Muscle of leg (tissue), 3 donors: ENCODE measurements at regions not wholly inside any gene's neighbourhood (a gene's known extent, or its start where the extent isn't known, plus 50 kb on each side); places are given as distances from the start of the nearest gene placed in this dataset.

Experiments
- DNase-seq: peaks from one replicate; pipeline ENCODE4 v3.0.0; 2013
- H3K27ac ChIP-seq: one replicate; pipeline ENCODE4 v1.5.1; 2013; ENCODE audit warnings: mild to moderate bottlenecking, low read length, control low read depth
- H3K27me3 ChIP-seq: one replicate; pipeline ENCODE4 v1.6.1; 2013; ENCODE audit warnings: low read length; ENCODE audit not compliant: control insufficient read depth, insufficient read depth
- H3K36me3 ChIP-seq: one replicate; pipeline ENCODE4 v1.6.1; 2013; ENCODE audit warnings: low read length; ENCODE audit not compliant: control insufficient read depth, insufficient read depth
- H3K4me1 ChIP-seq: one replicate; pipeline ENCODE4 v1.6.1; 2013; ENCODE audit warnings: low read length; ENCODE audit not compliant: control insufficient read depth, insufficient read depth
- H3K4me3 ChIP-seq: one replicate; pipeline ENCODE4 v1.5.1; 2013; ENCODE audit warnings: low read length, control low read depth
- H3K9me3 ChIP-seq: replicated peaks from 2 replicates; pipeline ENCODE4 v1.6.1; 2013; ENCODE audit warnings: low read depth, low read length; ENCODE audit not compliant: control insufficient read depth
- WGBS: methylation state at CpG from one replicate; pipeline ENCODE4 v1.1.5; 2013; ENCODE audit warnings: missing lambda C conversion rate; ENCODE audit not compliant: insufficient coverage; 5-methylcytosine and 5-hydroxymethylcytosine counted together

DNA sequence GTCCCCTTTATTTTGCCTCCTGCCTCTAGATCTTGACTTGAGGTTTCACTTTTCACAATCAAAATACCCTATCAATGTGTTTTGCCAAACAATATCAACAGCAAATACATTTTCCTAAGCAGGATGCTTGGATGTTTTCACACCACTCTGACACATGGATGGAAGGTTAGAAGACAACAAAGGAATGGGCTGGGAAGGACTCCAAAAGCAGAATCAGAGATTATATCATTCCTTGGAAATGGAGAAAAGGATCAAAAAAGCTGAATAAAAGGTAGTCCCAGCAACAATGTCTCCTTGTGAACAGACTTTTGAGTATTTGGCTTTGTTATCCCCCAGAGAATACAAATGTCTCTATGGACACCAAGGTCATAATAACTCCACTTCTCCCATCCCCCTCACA lies 170.8 kb downstream of the ETAA1 start:
- peak; percentile 56 for DNase-seq
- H3K36me3 ChIP-seq: no peaks in the 10 kb centered on the region
- no peaks in the 10 kb centered on the region for H3K9me3 ChIP-seq
- no peaks in the 10 kb centered on the region for H3K27me3 ChIP-seq
- no peaks in the 10 kb centered on the region for H3K4me1 ChIP-seq
- H3K27ac ChIP-seq: no peak overlapping the region
- H3K4me3 ChIP-seq: no peak overlapping the region

DNA sequence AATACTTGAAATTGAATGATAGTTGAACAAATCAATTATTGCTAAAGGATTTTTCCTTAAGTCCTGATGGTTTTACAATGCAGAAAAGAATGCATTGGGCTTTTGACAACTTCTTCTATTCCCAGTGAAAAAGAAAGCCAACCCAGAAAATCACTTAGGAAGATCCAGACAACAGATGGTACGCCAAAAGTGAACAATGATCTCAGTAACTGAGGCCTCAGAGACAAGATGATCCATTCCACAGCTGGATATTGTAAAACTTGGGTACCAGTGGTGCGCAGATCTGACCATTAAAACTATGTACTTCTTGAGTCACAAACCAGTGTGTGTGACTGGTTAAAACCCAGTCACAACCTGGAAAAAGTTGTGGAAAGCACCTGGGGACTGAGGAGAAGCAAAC lies 173.5 kb downstream of the ETAA1 start:
- H3K27ac ChIP-seq: no peak overlapping the region
- H3K4me3 ChIP-seq: no peak overlapping the region
- H3K27me3 ChIP-seq: no peaks in the 10 kb centered on the region
- H3K36me3 ChIP-seq: no peaks in the 10 kb centered on the region
- WGBS: 67% methylated on average over 1 of the region's 2 CpGs
- no peaks in the 10 kb centered on the region for H3K4me1 ChIP-seq
- H3K9me3 ChIP-seq: no peaks in the 10 kb centered on the region
- peak; percentile 52 for DNase-seq

DNA sequence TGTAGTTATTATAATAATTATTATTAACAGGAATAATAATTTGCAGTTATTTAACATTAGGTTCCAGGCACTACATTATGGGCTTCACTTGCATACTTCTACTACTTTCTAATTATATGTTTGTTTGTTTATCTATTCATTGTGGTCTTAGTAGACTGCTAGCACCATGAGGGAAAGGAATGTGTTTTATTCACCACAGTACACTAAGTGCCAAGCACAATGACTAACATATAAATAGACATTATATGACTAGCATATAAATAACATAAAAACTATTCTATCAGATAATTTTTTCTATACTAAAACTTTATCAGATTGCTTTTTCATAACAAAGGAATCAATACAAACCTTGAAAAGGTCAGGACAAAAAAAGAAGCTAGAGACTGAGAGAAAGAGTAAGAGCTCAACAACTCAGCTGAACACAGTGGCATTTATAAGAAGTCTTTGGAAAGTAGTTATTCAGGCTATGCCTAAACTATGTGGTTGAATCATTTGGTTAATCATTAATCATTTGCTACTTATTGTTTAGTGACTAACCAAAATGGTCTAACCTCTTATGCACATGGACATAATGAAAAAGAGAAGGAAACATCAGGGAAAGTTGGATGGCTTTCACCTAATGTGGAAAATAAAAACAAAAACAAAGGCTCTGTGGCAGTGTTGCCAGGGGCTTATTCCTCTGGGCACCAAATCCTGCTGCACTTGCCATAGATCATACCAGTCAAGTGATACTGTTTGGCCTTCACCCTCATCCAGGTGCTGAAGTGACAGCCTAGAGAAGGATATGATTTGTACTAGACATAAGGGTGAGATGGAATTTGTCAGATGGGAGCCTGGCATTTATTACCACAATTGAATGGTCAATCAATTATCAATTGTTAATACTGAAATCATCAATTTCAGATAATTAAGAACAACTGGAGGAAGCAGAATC lies 174.9 kb downstream of the ETAA1 start:
- Histone ChIP-seq H3K27ac (no peak overlapping the region), H3K4me3 (no peak overlapping the region), H3K9me3 (no peaks in the 10 kb centered on the region), H3K27me3 (no peaks in the 10 kb centered on the region), H3K36me3 (no peaks in the 10 kb centered on the region), H3K4me1 (no peaks in the 10 kb centered on the region)
- no peak for DNase-seq

DNA sequence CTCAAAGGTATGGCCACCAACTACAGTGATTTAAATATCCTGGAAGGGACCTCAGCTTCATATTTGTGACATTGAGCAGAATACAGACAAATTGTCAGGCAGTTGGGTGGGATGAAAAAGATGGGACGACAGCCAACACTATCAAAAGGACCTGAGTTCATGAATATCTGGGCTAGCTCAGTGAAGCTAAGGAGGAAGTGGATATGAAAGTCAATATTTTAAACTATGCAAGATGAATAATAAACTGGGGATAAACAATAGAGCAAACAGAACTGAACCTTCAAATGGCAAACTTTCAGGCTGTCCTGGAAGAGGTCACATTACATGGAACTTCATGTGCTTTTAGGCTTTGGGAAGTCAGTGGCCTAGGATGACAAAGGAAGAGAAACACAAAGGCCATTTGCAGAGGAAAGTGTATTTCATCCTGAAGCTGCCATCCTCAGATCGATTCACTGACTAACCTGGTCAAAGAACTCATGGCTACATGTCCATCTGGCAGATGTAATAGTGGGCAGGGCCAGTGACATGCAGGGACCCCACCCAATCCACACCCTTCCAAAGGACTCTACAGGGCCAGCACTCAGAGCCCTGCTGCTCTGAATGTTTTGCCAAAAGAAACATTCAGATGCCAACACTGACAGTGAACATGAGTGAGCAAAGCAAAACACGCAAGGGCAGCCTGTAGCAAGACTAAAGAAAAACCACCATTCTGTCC lies 175.7 kb downstream of the ETAA1 start:
- no peak overlapping the region for H3K27ac ChIP-seq
- DNase-seq: no peak
- WGBS: 44% methylated on average over 3 of the region's 3 CpGs
- H3K36me3 ChIP-seq: no peaks in the 10 kb centered on the region
- H3K27me3 ChIP-seq: no peaks in the 10 kb centered on the region
- no peak overlapping the region for H3K4me3 ChIP-seq
- no peaks in the 10 kb centered on the region for H3K9me3 ChIP-seq
- H3K4me1 ChIP-seq: no peaks in the 10 kb centered on the region

DNA sequence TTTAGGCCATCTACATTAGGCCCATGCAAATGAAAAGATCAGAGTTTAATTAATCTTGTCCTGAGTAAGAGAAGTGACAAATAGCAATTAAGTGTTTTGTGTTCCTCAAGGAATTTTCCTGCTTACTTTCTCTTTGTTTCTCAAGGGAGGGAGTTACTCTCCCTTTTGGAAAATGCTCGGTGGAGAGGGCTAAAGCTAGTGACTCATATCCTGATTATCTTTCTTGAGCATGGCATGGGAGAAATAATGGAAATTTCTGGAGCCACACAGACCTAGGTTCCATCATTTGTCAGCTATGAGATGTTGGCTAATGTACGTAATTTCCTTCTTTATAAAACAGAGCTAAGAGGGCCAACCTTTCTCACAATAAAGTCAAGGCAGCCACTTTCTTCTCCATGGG lies 177.1 kb downstream of the ETAA1 start:
- Histone ChIP-seq H3K27me3 (no peaks in the 10 kb centered on the region), H3K27ac (no peak overlapping the region), H3K4me3 (no peak overlapping the region), H3K9me3 (no peaks in the 10 kb centered on the region), H3K36me3 (no peaks in the 10 kb centered on the region), H3K4me1 (no peaks in the 10 kb centered on the region)
- 60% methylated on average over 1 of the region's 2 CpGs for WGBS
- DNase-seq: no peak

DNA sequence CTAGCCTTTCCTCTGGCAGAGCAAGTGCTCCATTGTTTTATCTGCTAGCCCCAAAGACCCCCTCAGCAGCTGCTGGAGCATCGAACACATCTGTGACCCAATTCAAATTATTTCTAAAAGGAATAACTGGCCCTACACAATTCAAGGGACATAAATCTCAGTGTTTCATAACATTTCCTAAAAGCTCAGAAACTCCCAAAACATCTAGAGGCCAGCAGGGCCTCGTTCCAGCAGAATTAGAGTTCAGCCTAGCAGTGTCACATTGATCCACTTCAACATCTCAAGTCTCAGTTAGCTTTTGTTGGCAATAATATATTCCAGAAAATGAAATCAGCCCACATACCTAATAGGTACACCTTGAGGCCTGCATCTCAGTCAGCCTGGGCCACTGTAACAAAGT lies 179.1 kb downstream of the ETAA1 start:
- DNase-seq: peak; percentile 47
- no peak overlapping the region for H3K27ac ChIP-seq
- H3K36me3 ChIP-seq: no peaks in the 10 kb centered on the region
- H3K9me3 ChIP-seq: no peaks in the 10 kb centered on the region
- H3K27me3 ChIP-seq: no peaks in the 10 kb centered on the region
- H3K4me1 ChIP-seq: no peaks in the 10 kb centered on the region
- WGBS: 36% methylated on average over 2 of the region's 2 CpGs
- H3K4me3 ChIP-seq: no peak overlapping the region

DNA sequence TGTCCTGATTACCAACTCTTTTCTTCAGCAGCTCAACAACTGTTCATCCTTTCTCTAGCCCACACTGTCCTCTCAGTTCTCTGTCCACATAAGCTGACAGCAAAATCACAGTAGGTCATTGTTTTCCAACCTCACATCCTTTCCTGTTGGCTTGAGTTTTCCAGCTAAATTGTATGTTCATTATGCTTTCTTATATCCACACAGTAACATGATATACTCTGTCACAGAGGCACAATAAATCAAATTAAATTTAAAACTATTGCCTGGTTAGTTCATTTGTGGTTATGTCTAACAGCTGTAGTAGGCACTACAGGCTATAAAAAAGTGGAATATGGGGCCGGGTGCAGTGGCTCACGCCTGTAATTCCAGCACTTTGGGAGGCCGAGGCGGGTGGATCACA lies 179.9 kb downstream of the ETAA1 start:
- no peak for DNase-seq
- peaks cover 1% of the 10 kb centered on the region for H3K9me3 ChIP-seq
- H3K4me1 ChIP-seq: no peaks in the 10 kb centered on the region
- H3K4me3 ChIP-seq: no peak overlapping the region
- no CpG with 5 or more reads among the region's 4 CpGs for WGBS
- no peak overlapping the region for H3K27ac ChIP-seq
- no peaks in the 10 kb centered on the region for H3K36me3 ChIP-seq
- no peaks in the 10 kb centered on the region for H3K27me3 ChIP-seq

DNA sequence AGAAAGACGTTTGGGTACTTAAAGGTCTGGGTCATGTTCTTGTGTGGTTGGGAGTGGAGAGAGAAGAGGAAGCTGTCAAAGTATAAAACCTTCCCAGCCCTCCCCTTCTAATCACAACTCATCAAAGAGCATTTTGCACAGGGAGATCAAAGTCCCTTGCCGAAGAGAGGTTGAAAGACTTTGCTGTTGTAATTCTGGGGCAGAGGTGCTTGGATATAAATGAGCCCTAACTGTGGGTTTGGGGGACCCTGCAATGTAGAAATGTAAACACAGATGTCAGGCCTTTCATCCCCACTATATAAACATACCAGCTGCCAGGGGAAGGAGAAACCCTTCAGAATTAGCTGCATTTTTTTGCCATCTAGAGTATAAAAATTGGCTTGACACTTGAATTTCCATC lies 182.1 kb downstream of the ETAA1 start:
- no CpG with 5 or more reads among the region's 2 CpGs for whole genome bisulfite sequencing
- Histone ChIP-seq H3K4me3 (no peak overlapping the region), H3K27me3 (no peaks in the 10 kb centered on the region), H3K9me3 (peaks cover 14% of the 10 kb centered on the region), H3K36me3 (no peaks in the 10 kb centered on the region), H3K4me1 (no peaks in the 10 kb centered on the region), H3K27ac (no peak overlapping the region)
- DNase-seq: no peak

DNA sequence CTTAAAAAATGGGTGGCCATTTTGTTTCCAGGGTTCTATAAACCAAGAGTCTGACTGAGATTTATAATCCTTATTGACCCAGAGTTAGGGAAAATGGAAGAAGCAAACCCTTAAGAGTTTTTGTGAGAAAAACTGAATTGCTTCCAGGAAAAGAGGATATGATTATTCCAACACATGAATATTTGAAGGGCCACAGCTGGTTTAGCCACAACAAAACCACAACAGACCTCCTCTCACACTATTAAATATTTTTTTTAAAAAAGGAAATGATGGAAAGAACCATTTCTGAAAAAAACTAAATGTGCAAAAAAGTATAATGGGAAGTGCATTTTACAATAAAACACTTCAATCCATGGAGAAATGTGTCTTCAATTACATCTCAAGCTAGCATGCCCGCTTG lies 182.7 kb downstream of the ETAA1 start:
- no peaks in the 10 kb centered on the region for H3K36me3 ChIP-seq
- no peaks in the 10 kb centered on the region for H3K4me1 ChIP-seq
- no peaks in the 10 kb centered on the region for H3K27me3 ChIP-seq
- no peak overlapping the region for H3K4me3 ChIP-seq
- H3K27ac ChIP-seq: no peak overlapping the region
- no CpG with 5 or more reads among the region's 1 CpG for WGBS
- no peak for DNase-seq
- peaks cover 14% of the 10 kb centered on the region for H3K9me3 ChIP-seq

DNA sequence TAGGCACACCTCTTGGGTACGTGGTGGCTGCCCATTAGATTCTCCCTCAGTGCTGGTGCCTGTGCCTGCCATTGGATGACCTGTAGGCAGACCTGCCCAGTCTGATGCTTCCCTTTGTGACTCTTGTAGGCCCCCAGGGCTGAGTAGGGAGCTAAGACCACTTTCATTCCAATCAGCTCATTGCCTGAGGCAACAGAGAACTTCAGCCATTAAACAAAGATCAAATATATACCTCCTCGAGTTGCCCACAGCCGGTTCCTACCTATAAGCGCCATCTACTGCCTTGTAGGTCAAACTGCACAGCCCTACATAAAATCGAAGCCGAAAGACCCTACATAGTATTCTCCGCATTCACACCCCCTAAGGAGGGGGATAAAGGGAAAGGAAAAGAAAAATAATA lies 184.6 kb downstream of the ETAA1 start:
- Histone ChIP-seq H3K4me3 (no peak overlapping the region), H3K27me3 (no peaks in the 10 kb centered on the region), H3K27ac (no peak overlapping the region), H3K9me3 (peaks cover 21% of the 10 kb centered on the region), H3K4me1 (no peaks in the 10 kb centered on the region), H3K36me3 (no peaks in the 10 kb centered on the region)
- no peak for DNase-seq
- WGBS: 71% methylated on average over 1 of the region's 7 CpGs
